Osteoblast (primary cell): ENCODE measurements at regions not wholly inside any gene's neighbourhood (a gene's known extent, or its start where the extent isn't known, plus 50 kb on each side); places are given as distances from the start of the nearest gene placed in this dataset.

Experiments used
- DNase-seq: peaks from one replicate; pipeline ENCODE4 v3.0.0; 2011; ENCODE audit warnings: low spot score, mixed read lengths; ENCODE audit not compliant: insufficient read length; ENCODE audit errors: missing footprints
- H2AFZ ChIP-seq: 2 replicates; pipeline ENCODE4 v1.6.0; 2011; ENCODE audit warnings: mild to moderate bottlenecking, low read length
- H3K27ac ChIP-seq: 2 replicates; pipeline ENCODE4 v1.5.1; 2011; ENCODE audit warnings: mild to moderate bottlenecking, low read depth, low read length, moderate library complexity
- H3K27me3 ChIP-seq: 2 replicates; pipeline ENCODE4 v1.6.0; 2012; ENCODE audit warnings: mild to moderate bottlenecking, control low read depth, inconsistent platforms, low read length, moderate library complexity; ENCODE audit not compliant: insufficient read depth
- H3K36me3 ChIP-seq: 2 replicates; pipeline ENCODE4 v1.5.1; 2011; ENCODE audit warnings: mild to moderate bottlenecking, low read length, control low read depth, moderate library complexity; ENCODE audit not compliant: insufficient read depth
- H3K4me1 ChIP-seq: 2 replicates; pipeline ENCODE4 v1.5.1; 2011; ENCODE audit warnings: mild to moderate bottlenecking, low read length, control low read depth, moderate library complexity; ENCODE audit not compliant: insufficient read depth
- H3K4me2 ChIP-seq: 2 replicates; pipeline ENCODE4 v1.6.0; 2011; ENCODE audit warnings: mild to moderate bottlenecking, low read length; ENCODE audit not compliant: insufficient read depth
- H3K4me3 ChIP-seq: fragments of 200-600 bp; sonication (generic); 3 replicates; pipeline ENCODE4 v1.5.1; 2012; ENCODE audit warnings: mild to moderate bottlenecking, low read length, inconsistent platforms; ENCODE audit not compliant: insufficient read depth
- H3K79me2 ChIP-seq: 2 replicates; pipeline ENCODE4 v1.6.0; 2012; ENCODE audit warnings: mild to moderate bottlenecking, low read length, control low read depth, inconsistent platforms; ENCODE audit not compliant: insufficient read depth
- H3K9me3 ChIP-seq: 2 replicates; pipeline ENCODE4 v1.5.1; 2011; ENCODE audit warnings: low read depth, low read length, control low read depth
- H4K20me1 ChIP-seq: 2 replicates; pipeline ENCODE4 v1.6.0; 2012; ENCODE audit warnings: mild to moderate bottlenecking, low read length, control low read depth; ENCODE audit not compliant: insufficient read depth
- CTCF ChIP-seq: IDR thresholded peaks from 2 replicates; pipeline ENCODE4 v1.5.1; 2011; ENCODE audit warnings: mild to moderate bottlenecking, low read depth, low read length, moderate library complexity; ENCODE audit errors: extremely low read depth

DNA sequence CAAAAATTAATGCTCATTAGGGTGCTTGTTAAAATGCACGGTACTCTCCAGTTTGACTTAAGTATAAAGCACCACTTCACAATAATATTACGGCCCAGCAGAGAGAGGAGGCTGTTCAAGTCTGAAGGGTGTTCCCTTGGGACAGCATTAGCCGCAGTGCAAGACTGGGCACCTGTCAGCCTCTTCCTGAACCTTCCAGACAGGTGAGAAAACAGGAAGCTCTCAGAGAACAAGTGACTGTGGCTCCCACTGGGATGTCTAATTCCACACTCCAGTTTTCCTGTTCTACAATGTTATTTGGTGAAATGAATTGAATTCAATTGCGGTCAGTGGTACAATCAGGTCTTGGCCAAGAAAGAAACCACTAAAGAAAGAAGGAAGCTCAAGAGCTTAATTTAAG lies 414.4 kb downstream of the SMARCA1 start:
- Histone ChIP-seq H3K27me3 (no peaks in the 10 kb centered on the region), H3K79me2 (no peaks in the 10 kb centered on the region), H3K36me3 (no peaks in the 10 kb centered on the region), H4K20me1 (no peaks in the 10 kb centered on the region), H3K4me3 (no peak overlapping the region), H3K9me3 (no peaks in the 10 kb centered on the region), H3K4me1 (no peaks in the 10 kb centered on the region), H3K27ac (no peak overlapping the region), H2AFZ (no peak overlapping the region), H3K4me2 (no peak overlapping the region)
- no peak for DNase-seq
- TF ChIP-seq CTCF = no peak

GRCh38 chrX:129099207-129099606 lies 424.1 kb downstream of the SMARCA1 start:
- no peaks in the 10 kb centered on the region for H3K9me3 ChIP-seq
- H3K4me2 ChIP-seq = no peak overlapping the region
- TF ChIP-seq CTCF = no peak
- no peaks in the 10 kb centered on the region for H3K4me1 ChIP-seq
- no peaks in the 10 kb centered on the region for H3K27me3 ChIP-seq
- no peak for DNase-seq
- H3K36me3 ChIP-seq = no peaks in the 10 kb centered on the region
- no peak overlapping the region for H3K27ac ChIP-seq
- no peak overlapping the region for H3K4me3 ChIP-seq
- no peaks in the 10 kb centered on the region for H3K79me2 ChIP-seq
- H4K20me1 ChIP-seq = no peaks in the 10 kb centered on the region
- H2AFZ ChIP-seq = no peak overlapping the region

DNA sequence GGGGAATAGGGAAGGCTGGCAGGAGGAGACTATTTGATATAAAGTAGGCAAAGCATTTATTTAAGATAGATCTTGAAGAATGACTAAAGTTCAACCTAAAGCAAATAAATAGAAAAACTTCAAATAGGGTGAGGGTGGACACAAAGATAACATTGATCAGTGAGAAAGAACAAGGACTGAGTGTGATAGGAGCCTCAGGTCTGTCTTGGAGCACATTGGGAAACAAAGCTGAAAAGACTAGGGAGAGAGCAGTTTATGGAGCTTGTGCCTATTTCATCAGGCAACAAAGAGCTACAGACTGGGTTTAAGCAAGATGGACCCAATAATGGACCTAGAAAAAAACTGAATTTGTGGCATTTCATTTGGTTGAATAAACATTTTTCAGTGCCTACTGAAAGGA lies 425.6 kb downstream of the SMARCA1 start:
- H3K4me2 ChIP-seq = no peak overlapping the region
- no peak overlapping the region for H3K4me3 ChIP-seq
- no peaks in the 10 kb centered on the region for H3K79me2 ChIP-seq
- H3K36me3 ChIP-seq = no peaks in the 10 kb centered on the region
- no peak overlapping the region for H2AFZ ChIP-seq
- no peaks in the 10 kb centered on the region for H3K4me1 ChIP-seq
- no peak for DNase-seq
- H3K27ac ChIP-seq = no peak overlapping the region
- H3K27me3 ChIP-seq = no peaks in the 10 kb centered on the region
- no peaks in the 10 kb centered on the region for H3K9me3 ChIP-seq
- TF ChIP-seq CTCF = no peak
- no peaks in the 10 kb centered on the region for H4K20me1 ChIP-seq

DNA sequence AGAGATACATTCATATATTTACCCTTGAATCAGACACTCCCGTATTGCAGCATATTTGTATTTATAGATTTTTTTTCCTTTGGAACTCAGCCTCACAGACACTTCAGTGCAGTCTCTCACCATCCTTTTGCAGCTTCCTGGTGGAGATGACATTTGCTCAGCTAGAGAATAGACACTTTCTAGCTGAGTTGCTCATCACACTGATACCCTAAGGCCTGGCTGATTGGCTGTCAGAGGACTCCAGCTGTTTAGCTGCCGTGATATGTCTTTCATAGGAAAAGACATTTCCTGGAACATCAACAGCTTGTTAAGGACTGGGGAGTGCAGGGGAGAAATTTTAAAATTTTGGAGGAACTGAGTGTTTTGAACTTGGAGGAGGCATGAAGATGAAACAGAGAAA lies 429.6 kb downstream of the SMARCA1 start:
- no peaks in the 10 kb centered on the region for H3K27me3 ChIP-seq
- no peaks in the 10 kb centered on the region for H3K4me1 ChIP-seq
- no peak for TF ChIP-seq CTCF
- H3K9me3 ChIP-seq = no peaks in the 10 kb centered on the region
- H3K36me3 ChIP-seq = no peaks in the 10 kb centered on the region
- H3K79me2 ChIP-seq = no peaks in the 10 kb centered on the region
- DNase-seq = no peak
- no peaks in the 10 kb centered on the region for H4K20me1 ChIP-seq
- no peak overlapping the region for H3K4me3 ChIP-seq
- H3K27ac ChIP-seq = no peak overlapping the region
- no peak overlapping the region for H2AFZ ChIP-seq
- no peak overlapping the region for H3K4me2 ChIP-seq
